ENCODE measurements at regions not wholly inside any gene's neighbourhood (a gene's known extent, or its start where the extent isn't known, plus 50 kb on each side); places are given as distances from the start of the nearest gene placed in this dataset.

DNA sequence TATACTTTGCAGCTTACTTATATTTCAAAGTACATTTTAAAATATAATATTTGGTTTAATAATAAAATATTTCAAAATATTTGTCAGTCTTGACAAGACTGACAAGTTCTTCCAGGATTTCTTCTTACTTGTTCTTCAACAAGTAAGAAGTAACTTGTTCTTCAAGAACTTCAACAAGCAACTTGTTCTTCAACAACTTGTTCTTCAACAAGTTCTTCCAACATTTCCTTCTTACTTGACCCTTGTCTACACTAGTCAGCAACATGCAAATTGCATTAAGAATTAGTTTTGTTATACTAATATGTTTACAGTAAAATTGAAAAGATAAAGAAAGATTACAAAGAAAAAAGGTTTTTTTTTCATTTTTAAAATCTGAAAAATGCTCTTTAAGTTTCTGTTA, 731.7 kb downstream of the NSUN3 start:
- TF ChIP-seq GATA3 (IDR thresholded peaks at IDR 0.05; ENCODE audit: low read depth, low read length), result no peak
- TF ChIP-seq GATA2 (IDR thresholded peaks at IDR 0.05; ENCODE audit: low read depth, low read length), result no peak

DNA sequence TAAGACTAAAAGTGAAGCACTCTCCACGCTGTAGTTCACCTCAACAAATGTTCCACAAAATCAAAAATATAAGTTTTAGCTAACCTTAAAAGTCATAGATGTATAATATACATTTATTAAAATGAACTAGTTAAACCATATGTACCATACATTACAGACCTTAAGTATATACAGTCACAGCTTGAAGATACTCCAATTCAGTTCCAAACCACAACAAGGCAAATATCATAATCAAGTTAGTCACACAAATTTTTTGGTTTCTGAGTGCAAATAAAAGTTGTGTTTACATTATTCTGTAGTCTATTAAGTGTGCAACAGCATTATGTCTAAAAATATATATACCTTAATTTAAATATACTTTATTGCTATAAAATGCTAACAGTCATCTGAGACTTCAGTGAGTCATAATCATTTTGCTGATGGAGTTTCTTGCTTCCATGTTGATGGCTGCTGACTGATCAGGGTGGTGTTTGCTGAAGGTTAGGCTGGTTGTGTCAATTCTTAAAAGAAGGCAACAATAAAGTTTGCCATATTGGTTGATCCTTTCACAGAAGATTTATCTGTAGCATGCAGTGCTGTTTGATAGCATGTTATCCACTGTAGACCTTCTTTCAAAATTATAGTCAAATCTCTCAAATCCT, 736.7 kb downstream of the NSUN3 start:
- TF ChIP-seq GATA2 (IDR thresholded peaks at IDR 0.05; ENCODE audit: low read depth, low read length), result no peak
- no peak for TF ChIP-seq GATA3 (IDR thresholded peaks at IDR 0.05; ENCODE audit: low read depth, low read length)

DNA sequence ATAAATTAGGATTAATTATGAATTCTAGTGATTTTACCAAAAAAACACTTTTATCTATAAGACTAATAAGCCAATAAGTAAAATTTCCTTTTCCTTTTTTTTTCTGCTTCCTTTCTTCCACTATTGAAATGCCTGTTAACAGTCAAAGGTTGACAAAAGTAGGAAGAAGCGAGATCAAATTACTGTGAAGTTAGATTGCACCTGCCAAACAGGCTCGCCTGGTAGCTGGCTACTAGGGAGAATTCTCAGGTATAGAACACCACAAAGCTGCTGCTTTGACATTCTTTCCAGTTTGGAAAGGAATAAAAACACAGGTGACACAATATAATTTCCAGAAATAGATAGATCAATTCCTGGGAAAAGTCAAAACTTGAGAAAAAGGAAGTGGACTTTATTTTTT, 749.0 kb downstream of the NSUN3 start:
- TF ChIP-seq GATA3 (IDR thresholded peaks at IDR 0.05; ENCODE audit: low read depth, low read length) (no peak), GATA2 (IDR thresholded peaks at IDR 0.05; ENCODE audit: low read depth, low read length) (no peak)

DNA sequence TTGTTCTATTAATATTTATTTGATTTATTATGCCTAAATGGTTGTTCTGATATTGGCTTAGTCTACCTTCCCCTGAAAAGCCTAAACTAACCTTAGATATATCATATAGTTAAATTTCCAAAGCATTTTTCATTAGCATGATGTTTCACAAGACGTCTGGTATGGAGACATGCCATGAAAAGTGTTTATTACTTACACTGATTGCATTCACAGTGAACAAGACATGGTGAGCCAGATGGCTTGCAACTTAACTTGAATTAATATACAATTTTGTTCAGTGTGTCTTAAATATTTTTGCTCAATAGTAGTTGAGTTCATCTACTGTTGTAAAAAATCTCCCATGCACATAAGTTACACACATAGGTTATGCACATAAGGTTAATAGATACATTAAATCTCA, 758.4 kb downstream of the NSUN3 start:
- TF ChIP-seq GATA2 (IDR thresholded peaks at IDR 0.05; ENCODE audit: low read depth, low read length) (no peak), GATA3 (IDR thresholded peaks at IDR 0.05; ENCODE audit: low read depth, low read length) (no peak)

DNA sequence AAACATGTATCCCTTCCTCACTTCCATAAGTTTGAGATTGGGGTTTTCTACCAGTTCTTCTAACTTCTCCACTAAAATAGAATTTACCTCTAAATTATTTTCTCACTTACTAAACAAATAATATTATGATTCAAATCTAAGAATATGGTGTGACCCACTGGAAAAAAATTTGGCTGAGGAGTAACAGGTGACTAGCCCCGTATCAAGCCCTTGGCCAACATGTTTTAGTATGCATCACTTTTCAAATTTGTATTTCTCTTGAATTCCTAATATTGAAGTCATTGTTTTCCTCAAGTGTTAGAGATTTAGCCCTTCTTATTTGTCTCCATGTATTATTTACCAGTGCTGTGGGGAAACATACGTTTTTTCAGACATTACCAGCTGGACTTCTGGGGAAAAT, 759.4 kb downstream of the NSUN3 start:
- TF ChIP-seq GATA3 (IDR thresholded peaks at IDR 0.05; ENCODE audit: low read depth, low read length) (no peak), GATA2 (IDR thresholded peaks at IDR 0.05; ENCODE audit: low read depth, low read length) (no peak)

DNA sequence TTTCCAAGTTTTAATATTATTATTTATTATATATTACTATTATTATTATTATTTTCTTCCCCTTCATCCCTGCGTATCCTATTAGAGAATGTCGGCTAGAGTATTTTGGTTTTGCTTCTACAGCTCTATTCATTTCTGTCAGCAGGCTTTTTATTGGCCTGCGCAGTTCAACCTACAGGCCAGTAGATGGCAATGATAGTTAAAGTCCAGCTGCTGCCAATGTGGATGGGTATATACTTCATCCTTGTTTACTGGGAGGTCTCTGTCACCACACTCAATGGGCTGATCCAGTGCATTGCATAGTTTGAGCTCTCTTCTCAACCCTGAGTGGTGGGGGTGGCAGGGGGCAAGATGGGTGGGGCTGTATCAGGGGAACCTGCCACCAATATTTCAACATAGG, 799.8 kb downstream of the NSUN3 start:
- no peak for TF ChIP-seq GATA2 (IDR thresholded peaks at IDR 0.05; ENCODE audit: low read depth, low read length)
- TF ChIP-seq GATA3 (IDR thresholded peaks at IDR 0.05; ENCODE audit: low read depth, low read length), result no peak

DNA sequence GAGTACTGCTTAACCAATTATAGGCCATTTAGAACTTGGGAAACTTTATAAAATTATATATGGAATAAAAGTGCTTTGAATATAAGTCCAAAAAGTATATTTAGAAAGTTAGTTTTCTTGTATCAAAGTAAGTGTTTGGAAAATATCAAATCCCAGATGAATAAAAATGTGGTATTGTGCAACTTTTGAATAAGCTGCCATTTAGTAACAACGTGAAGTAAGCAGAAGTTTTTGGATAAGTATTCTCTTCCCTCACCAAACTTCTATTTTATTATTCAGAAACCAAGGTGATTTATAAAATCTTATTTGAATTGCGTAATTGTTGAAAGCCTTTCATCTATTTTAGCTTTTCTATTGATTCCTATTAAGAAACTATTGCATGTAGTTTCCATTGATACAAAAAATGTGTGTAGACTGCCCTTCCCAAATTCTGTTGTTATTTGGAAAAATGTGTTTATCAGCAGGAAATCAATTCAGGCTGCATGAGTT, 806.2 kb downstream of the NSUN3 start:
- TF ChIP-seq GATA2 (IDR thresholded peaks at IDR 0.05; ENCODE audit: low read depth, low read length), result no peak
- no peak for TF ChIP-seq GATA3 (IDR thresholded peaks at IDR 0.05; ENCODE audit: low read depth, low read length)

DNA sequence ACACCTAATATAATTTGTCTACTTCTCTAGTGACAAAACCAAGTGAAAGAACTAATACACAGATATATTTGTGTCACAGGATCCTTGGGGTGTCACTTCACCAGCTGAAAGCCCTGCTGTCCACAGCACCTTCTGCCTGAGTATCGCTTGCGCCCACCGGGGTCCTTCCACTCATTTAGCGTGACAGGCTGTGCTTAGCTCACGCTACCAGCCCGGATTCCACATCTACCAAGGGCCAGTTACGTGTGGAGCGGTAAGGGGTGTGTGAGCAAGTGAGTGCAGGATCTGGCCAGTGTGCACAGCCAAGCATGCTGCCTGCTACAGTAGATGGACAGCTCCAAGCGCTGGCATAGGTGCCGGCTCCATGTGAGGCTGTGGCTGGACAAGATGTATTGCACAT, 810.9 kb downstream of the NSUN3 start:
- TF ChIP-seq GATA3 (IDR thresholded peaks at IDR 0.05; ENCODE audit: low read depth, low read length), result no peak
- TF ChIP-seq GATA2 (IDR thresholded peaks at IDR 0.05; ENCODE audit: low read depth, low read length), result no peak

DNA sequence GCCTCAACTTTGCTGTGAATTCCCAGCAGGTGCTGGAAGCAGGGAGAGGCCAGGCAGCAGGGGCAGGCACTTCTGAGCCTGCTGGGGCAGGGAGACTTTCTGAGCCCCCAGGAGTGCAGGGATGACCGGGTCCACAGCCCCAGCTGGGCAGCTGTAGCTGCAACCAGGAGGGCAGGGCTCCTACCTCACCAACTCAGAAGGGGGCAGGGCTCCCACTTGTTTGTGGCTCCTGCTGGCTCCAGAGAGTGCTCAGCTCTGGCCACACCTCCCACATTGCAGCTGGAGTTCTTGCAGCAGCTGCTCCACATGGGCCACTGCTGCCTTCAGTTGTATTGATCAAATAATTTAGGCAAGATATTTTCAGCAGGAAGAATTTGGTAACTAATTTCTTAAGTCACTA, 812.3 kb downstream of the NSUN3 start:
- TF ChIP-seq GATA3 (IDR thresholded peaks at IDR 0.05; ENCODE audit: low read depth, low read length), result no peak
- TF ChIP-seq GATA2 (IDR thresholded peaks at IDR 0.05; ENCODE audit: low read depth, low read length), result no peak

DNA sequence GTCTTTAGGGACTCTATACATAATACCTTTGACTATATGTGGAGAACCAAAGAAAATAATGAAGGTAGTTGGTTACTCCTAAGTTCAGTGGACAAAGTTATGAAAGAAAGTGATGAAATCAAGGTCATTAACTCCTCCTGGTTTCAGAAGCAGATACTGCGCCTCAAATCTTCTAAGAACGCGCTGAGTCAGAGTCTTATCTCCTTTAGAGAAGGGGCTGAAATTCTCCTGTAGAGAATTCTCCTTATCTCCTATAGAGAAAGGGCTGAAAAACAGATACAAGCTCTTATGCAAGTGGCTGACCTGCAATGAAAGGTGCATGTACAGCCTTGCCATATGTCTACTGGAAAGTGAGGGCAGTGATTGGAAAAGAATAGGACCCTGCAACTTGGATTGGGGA, 824.2 kb downstream of the NSUN3 start:
- TF ChIP-seq GATA3 (IDR thresholded peaks at IDR 0.05; ENCODE audit: low read depth, low read length) (no peak), GATA2 (IDR thresholded peaks at IDR 0.05; ENCODE audit: low read depth, low read length) (no peak)

DNA sequence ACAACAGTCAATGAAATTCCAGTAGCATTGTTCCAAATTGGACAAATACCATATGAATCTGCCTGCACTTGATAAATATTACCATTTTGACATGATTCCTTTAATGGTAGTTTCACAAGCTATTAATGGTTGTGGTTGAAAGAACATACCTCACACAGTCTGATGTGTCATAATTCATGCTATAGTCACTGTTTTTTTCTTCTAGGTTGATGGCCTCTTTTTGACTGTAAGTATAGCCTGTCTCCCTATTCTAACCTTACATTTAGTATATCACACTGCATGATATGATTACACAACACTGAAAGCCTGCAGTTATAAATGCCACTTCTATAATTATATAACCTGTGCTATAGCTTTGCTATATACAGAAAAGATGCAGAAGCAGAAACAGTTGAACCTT, 834.1 kb downstream of the NSUN3 start:
- no peak for TF ChIP-seq GATA3 (IDR thresholded peaks at IDR 0.05; ENCODE audit: low read depth, low read length)
- no peak for TF ChIP-seq GATA2 (IDR thresholded peaks at IDR 0.05; ENCODE audit: low read depth, low read length)

DNA sequence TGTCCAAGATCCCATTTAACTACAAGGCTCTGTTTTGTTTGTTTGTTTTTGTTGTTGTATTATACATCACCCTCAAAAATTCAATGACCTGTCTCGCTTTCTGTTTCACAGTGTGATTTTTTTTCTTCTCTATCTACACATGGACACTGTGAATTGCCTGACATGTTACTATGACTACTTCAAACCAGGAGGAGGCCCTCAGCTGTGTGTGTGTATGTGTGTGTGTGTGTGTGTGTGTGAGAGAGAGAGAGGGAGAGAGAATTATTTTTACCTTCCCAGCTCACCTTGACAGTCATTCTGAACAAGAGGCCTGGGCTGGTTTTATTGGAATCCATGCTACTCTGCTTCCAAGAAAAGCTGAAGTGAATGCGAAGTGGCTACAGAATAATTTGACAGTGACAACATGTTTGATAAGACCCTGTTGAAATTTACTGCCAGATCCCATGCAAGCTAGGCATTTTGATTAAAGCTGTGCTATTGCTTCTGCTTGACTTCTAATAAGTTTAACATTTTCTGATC, 841.4 kb downstream of the NSUN3 start:
- TF ChIP-seq GATA3 (IDR thresholded peaks at IDR 0.05; ENCODE audit: low read depth, low read length) (no peak), GATA2 (IDR thresholded peaks at IDR 0.05; ENCODE audit: low read depth, low read length) (no peak)

DNA sequence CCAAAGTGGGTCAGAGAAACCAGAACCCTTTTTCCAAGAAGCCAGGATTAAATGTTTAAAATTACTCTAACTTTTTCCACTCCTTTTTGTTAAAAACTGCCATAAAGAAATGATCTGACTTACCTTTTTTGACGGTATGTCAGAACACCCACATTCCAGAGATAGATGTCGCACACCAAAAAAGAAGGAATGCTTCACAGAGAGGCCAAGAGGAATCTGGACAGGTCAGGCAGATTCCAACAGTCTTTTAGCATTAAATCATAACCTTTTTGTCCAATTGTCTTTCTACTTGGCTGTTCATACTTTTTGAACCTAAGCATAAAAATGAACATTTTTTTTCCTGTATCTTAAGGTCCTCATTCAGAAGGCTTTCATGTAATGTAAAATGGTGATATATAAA, 846.9 kb downstream of the NSUN3 start:
- TF ChIP-seq GATA3 (IDR thresholded peaks at IDR 0.05; ENCODE audit: low read depth, low read length) (no peak), GATA2 (IDR thresholded peaks at IDR 0.05; ENCODE audit: low read depth, low read length) (no peak)

DNA sequence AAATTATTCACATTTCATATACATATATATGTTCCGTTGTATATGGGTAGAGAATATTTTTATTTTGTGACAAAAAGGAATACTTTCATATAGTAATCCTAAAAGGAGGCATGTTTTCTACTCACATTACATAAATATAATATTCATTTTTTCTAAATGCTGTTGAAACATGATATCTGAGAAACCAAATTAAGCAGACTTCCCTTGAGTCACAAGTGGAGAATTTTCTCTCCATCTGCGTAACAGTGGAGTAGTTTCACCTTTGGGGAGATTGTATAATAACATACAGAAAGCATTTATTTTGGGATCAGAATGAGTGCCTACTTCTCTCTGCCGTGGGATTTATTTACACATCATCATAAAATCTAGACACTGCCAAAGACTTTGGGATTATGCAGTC, 849.8 kb downstream of the NSUN3 start:
- TF ChIP-seq GATA2 (IDR thresholded peaks at IDR 0.05; ENCODE audit: low read depth, low read length) (no peak), GATA3 (IDR thresholded peaks at IDR 0.05; ENCODE audit: low read depth, low read length) (no peak)

DNA sequence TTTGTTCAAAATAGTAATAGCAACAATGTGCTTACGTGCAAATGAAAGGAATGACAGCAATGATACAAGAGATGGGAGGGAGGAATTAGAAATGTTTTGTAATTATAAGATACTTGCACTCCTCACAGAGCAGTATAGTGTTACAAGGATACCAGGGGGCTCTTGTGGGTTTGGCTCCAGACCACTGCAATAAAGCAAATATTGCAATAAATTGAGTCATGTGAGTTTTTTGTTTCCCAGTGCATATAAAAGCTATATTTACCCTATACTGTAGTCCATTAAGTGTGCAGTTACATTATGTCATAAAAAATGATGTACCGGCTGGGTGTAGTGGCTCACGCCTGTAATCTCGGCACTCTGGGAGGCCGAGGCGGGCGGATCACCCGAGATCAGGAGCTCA, 864.3 kb downstream of the NSUN3 start:
- TF ChIP-seq GATA3 (IDR thresholded peaks at IDR 0.05; ENCODE audit: low read depth, low read length), result no peak
- no peak for TF ChIP-seq GATA2 (IDR thresholded peaks at IDR 0.05; ENCODE audit: low read depth, low read length)

DNA sequence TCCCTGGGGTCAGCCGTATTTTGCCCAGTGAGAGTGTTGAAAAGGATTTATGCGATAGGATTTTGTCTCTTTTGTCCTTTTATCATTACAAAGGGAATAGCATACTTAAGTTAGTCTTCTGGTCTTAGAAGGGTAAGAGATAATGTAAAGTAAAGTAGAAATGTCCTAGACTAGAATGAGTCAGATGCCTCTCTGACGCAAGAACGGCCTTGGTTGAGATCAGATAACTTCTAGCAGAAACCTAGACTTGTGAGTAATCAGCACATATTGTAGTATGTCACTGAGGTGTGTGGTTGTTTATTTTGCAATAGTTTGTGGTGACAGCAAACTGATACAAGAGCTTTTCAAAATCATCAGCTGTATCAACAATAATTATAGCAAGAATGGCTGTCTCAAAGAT, 866.1 kb downstream of the NSUN3 start:
- TF ChIP-seq GATA3 (IDR thresholded peaks at IDR 0.05; ENCODE audit: low read depth, low read length) (no peak), GATA2 (IDR thresholded peaks at IDR 0.05; ENCODE audit: low read depth, low read length) (no peak)
